HG02981 (cell line): ENCODE measurements at regions not wholly inside any gene's neighbourhood (a gene's known extent, or its start where the extent isn't known, plus 50 kb on each side); places are given as distances from the start of the nearest gene placed in this dataset.
"Not testable (repeated sequence)": the region's sequence is repeated elsewhere in the genome, so short reads cannot be mapped to it uniquely, and the experiment has no call there.

Experiments
- ATAC-seq: cut with Tn5 transposase; IDR thresholded peaks from one replicate; pipeline ENCODE4 v1.9.1; 2021; ENCODE audit warnings: mild to moderate bottlenecking, moderate library complexity; ENCODE audit not compliant: unreplicated experiment

- ATAC-seq, result not testable (repeated sequence)
Observed at GRCh38 chr6:67686225-67686624, 948.9 kb upstream of the ADGRB3 start.

- ATAC-seq, result no peak
Observed at GRCh38 chr6:67683960-67684359, 951.1 kb upstream of the ADGRB3 start.

DNA sequence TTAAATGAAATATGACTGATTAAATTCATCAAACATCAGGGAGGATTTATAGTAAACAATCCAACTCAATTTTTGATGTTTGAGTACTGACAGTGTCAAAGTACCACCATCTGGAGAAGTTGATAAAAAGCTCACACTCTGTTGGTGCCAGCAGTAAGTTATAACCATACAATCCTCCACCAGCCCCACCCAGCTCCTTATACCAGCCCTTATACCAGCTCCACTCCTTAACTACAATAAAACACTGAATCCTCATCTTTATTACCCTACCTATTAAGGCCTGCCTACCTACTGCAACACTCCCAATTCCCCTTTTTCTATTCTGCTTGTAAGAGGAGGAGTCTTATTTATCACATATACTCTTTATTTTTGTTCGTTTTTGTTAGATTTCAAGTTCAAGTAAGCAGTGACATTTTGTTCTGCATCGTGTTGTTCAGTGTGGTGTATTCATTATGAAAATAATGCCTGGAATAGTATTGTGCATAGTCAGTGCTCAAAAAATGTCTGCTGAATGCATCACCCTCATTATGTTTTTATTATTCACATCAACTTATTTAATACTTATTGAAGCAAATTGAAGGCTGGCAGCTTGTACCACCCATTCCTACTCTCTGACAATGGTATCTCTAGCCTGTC is 954.7 kb upstream of the ADGRB3 start:
- ATAC-seq, result no peak

DNA sequence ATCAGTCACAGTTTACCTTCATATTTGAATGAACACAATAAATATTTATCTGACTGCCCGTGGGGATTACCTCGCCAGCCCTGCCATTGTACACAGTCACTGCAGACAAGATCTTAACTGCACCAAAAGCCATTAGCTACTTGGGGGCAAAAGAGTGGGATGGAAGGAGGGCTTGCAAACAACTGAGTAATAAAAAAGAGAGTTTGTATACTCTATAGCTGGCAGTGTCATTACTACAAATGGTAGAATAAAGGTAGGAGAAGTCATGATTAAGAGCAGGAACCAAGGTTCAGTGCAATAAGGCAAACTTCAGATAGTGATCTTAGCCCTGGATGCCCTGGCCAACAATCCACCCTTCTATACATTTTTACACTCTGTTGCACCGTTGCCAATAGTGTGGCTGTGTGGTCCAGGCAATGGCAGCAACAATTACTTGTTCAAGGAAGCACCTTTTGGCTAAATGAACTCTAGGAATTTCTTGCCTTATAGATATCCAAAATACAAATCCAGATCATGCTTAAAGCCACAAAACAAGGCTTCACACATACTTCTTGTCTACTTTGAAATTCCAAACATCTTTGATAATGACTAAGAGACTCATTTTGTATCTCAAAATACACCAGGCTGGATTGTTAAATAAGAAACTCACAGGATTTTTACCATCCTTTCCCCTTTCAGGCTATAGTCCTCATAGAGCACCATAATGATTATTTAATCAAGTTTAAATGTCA is 955.4 kb upstream of the ADGRB3 start:
- no peak for ATAC-seq

DNA sequence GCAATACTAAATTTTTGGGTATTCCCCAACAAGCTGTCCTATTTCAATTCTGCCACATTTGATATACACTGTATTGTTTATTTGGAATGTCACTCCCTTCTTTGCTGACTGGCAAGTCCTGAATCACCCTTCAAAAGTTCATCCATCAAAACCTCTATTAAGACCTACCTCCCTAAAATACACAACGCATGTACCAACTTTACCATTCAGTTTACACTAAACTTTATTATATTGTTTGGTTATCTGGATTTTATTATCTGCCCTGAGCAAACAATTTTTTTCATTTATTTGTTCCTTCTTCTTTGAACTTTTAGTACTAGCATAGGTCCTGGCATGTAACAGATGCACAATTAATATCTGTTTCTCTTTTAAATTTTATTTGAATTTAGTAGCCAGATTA is 958.2 kb upstream of the ADGRB3 start:
- no peak for ATAC-seq

DNA sequence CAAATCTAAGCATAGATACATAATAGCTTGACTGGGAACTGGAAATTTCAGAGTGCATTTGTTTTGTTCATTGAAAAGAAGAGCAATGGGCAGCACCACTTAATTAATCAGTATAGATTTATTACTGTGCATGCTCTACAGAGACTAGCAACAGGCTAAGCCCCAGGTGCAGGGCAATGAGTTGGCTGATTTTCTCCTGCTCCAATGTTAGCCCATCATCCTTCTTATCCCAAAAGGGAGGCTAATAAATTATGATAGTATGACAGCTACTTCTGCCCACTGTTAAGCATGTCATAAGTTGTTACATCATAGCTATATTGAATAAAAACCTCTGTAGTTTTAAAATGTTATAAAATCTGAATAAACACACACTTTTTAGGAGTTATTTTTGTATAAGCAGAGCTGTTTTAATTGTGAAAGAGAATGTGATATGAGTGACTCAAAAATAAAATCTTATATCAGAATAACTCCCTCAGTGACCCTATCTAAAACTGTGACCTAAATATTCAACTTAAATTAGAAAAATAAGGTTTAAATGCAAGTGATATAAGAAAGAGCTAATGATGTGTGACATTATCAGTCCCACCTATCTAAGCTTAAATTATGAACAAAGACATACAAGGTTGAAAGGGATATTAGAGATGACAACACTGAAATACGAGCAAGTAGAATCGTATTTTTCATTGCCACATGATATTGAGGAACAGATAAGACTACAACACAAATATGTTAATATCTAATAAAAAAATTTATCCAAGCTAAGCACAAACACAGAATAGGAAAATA is 967.3 kb upstream of the ADGRB3 start:
- ATAC-seq, result no peak

DNA sequence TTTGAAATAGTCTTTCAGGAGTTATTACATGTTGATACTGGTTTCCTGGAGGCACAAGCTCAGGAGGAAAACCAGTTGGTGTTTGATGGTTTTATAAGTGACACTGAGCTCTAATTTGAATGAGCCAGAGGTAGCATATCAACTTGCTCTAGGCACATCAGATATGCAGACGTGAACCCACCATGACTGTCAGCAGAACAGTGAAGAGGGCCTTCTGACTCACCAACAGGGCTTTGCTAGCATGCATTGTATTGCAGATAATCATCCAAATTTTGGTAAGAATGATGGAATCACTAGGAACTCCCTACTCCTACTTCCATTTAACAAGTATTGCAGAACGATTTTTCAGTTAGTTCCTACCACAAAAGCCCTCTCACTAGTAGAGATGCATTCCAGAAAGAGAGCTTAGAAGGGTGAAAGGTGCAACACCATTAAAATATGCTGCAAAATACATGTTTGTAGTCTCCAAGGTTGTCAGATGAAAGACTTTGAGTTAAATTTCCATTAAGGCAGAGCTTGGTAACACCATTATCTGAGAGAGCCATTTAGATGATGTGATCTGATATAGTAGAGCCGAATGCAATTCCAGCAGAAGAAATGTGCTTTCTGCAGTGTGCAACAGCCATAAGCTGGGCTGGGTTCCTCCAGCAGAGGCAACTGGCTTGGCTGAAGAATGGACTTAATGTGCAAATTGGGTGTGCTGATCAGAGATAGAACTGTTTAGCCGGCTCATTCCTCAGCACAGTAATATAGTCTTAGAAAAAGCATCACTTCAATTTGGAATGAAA is 968.7 kb upstream of the ADGRB3 start:
- no peak for ATAC-seq

- no peak for ATAC-seq
Observed at GRCh38 chr6:67664942-67665341, 970.1 kb upstream of the ADGRB3 start.

DNA sequence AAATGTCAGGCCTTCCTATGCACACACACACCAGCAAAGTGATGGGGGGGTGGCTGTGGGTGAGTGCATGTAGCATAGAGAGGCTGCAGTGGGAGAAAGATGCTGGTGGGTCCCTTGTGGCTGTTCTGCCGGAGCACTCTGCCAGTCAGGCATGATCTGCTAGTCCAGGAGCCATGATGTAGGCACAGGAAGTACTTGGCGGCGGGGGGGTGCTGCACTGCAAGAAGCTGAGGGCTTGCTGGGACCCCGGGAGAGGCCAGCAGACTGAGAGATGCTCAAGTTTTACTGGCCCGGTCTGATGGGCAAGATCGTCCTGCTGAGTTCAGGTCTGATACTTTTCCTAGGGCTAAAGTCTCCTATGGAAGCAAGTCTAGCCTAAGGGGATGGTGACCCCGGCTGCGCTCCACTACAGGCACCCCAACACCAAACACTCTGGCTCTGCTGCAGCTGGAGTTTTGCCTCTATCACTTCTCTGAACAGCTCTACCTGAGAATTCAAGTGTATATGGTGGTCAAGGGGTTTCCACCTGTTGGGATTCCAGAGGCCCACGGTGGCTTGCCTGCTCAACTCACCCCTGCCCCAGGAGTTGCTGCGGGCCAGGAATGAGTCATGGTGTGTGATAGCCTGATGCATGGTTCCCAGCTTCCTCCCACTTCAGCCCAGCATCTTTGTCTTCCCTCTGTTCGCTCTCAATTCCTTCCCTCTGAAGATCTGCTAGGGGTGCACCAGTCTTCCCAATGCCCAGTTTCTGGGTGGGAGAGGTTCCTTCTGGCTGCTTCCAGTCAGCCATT is 971.8 kb upstream of the ADGRB3 start:
- no peak for ATAC-seq

GRCh38 chr6:67653561-67653960 is 981.5 kb upstream of the ADGRB3 start:
- ATAC-seq, result no peak

DNA sequence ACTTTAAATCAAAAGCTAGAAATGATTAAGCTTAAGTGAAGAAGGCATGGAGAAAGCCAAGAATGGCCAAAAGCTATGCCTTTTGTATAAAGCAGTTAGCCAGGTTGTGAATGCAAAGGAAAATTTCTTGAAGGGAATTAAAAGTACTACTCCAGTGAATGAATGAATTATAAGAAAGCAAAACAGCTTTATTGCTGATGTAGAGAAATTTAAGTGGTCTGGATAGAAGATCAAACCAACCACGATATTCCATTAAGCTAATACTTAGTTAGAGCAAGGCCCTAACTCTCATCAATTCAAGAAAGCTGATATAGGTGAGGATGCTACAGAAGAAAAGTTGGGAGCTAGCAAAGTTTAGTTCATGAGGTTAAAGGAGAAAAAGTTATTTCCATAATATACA is 988.5 kb upstream of the ADGRB3 start:
- no peak for ATAC-seq

DNA sequence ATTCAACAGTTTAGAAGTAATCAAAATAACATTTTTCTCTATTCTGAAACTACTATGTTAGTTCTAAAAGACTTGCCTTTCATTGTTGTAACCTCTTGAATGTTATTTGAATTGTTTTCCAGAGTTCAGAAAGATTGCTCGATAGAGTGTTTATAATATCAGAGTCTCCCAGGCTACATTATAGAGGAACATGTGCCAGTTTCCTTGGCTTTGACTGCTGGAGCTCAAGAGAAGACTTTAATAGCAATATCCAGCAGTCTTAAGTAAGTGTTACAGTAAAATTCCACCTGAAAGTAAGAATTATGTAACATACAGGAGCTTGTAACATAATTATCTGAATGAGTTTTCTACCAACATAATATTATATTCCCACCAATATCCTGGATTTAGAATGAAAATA is 991.8 kb upstream of the ADGRB3 start:
- ATAC-seq, result no peak

DNA sequence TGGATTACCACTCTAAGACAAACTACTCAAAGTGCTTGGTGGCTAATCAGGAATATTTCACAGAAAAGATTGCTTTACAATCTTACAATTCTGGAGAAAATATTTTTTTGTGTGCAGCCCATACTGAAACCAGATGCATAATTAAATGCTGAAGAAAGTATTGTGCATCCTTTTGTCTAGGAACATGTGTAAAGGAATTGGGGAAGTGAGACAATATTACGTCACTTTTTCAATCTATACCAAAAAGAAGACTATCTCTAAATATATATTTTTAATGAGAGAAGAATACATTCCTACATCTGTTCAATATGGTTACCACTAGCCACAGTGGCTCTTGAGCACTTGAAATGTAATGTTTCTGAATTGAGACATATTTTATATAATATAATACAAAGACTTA is 992.5 kb upstream of the ADGRB3 start:
- no peak for ATAC-seq

- no peak for ATAC-seq
Observed at GRCh38 chr6:67640484-67640883, 994.6 kb upstream of the ADGRB3 start.

DNA sequence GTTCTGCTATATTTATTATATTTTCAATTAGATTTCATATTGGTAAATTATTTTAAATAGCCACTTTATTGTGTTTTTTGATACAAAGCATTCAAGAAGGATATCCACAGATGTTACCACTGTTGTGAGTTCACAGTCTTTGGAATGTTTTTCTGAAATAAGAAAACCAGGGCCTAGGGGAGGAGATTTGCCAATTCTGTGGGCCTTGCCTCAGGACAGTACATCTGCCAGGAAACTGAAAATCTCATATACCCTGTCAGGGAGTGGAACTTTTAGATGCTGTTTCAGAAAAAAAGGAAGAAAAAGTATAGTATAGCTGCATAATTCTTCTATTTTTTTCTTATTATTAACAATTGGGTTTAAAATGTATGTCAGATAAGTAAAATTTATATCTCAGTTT is 995.9 kb upstream of the ADGRB3 start:
- no peak for ATAC-seq

DNA sequence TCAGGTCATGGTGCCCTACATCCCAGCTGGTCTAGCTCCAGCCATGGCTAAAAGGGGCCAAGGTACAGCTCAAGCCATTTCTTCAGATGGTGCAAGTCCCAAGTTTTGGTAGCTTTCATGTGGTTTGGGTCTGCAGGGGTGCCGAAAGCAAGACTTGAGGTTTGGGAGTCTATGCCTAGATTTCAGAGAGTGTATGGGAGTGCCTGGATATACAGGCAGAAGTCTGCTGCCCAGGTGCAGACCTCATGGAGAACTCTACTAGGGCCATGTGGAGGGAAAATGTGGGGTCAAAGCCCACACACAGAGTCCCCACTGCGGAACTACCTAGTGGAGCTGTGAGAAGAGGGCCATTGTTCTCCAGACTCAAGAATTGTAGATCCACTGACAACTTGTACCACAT is 1000.9 kb upstream of the ADGRB3 start:
- ATAC-seq, result no peak

- ATAC-seq, result no peak
Observed at GRCh38 chr6:67633058-67633457, 1002.0 kb upstream of the ADGRB3 start.

DNA sequence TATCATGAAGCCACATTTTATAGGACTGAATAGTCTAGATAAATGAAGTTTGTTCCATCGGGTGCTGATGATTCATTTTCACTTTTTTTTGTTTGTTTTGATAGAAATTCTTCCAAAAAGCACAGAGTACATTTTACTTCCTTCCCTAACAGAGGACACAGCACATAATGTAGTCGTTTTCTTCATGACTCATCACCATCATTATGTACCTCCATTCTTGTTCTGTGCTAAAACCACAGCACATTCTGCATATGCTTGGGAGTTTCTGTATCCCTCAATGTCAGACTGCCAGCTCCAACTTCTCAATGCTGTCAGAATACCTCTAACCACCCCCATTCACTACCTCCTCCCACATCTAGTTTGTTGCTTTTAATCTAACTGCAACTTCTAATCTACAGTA is 1004.9 kb upstream of the ADGRB3 start:
- no peak for ATAC-seq

- ATAC-seq, result no peak
Observed at GRCh38 chr6:67629258-67629657, 1005.8 kb upstream of the ADGRB3 start.

DNA sequence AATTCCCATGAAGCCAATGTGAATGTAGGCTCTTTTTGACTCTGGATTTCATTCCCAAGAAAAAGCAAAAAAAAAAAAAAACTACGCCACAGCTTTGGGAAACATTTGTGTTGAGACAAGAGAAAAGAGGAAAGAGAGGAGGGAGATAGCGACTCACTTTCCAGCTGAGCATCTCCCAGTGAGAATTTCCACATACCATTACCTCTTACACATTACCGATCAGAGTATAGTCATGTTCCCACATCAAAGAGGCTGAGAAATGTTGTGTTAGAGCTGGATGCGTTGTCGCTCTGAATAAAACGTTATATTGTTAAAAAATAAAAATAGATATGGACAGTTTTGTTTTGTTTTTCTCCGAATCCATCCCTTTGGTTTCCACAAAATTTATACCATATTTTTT is 1019.3 kb upstream of the ADGRB3 start:
- ATAC-seq, result no peak
